ENCODE measurements at regions not wholly inside any gene's neighbourhood (a gene's known extent, or its start where the extent isn't known, plus 50 kb on each side); places are given as distances from the start of the nearest gene placed in this dataset.

DNA sequence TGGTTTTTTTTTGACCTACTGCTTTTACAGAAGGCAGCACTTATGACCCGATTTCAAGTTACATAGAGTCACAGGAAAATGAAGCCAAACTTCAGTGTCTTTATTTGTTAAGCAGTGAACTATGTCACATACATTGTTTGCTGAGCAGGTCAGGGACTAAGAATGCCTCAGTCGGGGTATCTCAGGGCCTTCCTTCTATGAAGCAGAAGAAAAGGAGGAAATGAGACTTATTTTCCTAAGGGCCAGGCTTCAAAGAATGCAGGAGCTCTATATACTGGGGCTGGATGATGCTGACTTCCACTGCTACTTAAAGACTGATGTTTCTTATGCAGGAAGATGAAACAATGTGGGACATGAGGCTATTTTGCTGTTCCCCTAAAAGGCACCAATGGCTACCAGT lies 558.4 kb upstream of the IGFBP7 start:
- DNase-seq = no peak

DNA sequence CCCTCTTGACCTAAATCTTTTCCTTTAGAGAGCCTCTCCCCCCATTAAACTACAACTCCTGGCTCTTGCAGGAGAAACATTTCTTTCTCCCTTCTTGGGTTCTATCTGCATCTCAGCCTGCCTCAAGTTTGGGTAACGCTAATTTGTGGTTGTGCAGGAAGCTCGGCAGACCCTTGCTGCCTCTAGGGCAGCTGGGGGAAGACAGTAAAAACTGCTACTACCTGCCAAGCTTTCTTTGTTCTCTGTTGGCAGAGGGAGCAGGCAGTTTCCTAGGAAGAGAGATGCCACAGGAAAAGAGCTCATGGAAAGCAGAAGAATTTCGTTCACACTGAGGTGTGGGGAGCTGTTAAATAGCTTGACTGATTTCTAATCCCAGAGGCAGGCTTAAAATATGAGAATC lies 555.6 kb upstream of the IGFBP7 start:
- no peak for DNase-seq

DNA sequence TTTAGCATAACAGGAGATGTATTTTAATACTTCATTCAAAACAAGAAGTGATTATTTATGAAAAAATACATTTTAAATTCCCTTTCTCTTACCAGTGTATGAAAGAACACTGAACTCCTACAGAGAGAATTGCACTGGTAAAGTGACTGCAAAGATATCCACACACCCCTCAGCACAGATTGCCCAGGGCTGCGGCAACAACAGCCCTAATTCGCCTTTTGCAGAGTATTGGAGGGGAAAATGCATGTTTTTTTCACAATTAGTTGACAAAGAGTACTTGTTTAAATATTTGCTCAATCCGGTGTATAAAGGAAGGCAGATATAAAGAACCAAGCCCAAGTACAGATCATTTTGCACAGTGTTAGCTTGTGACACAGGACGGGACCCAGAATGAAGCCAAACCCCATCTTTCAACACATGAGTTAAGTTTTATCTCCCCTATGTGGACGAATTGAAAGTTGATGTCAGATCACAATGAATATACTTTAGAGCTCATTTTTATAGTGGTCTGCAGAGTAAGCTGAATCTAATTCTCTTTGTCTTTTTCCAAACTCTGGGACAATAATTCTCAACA lies 551.4 kb upstream of the IGFBP7 start:
- no peak for DNase-seq

DNA sequence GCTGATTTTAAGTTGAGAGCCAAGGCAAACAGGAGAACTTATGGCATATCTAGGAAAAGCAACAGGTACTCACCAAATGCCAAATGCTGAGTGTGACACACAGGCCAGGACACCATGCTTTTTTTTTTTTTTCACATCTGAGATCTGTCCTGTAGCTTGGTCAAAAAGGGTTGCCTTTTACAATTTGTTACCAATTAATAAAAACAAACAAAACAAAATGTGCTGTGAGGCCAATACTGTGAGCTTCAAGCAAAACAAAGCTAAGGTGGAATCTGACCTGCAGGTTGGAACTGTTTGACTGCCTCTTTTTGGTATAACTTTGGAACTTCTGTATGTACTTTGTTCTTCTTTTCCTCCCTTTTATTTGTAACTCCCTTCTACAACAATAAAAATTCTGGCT lies 548.5 kb upstream of the IGFBP7 start:
- DNase-seq = no peak

DNA sequence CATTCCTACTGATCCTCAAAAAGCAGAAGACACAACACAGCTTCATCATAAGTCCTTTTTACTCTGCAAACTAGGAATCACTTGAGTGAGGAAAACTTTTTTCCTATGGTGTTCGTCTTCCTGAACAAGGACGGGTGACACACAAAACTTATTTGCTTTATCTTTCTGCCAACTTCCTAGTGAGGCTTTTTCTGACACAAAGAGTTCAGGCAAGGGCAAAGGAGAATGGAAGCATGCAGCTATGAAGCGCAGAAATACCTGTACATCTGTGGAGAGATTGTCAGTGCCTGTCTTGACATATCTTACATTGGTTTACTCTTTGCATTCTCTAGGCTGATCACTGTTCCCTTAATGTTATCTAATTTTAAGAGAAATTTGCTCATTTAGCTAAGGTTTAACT lies 548.0 kb upstream of the IGFBP7 start:
- DNase-seq = no peak

DNA sequence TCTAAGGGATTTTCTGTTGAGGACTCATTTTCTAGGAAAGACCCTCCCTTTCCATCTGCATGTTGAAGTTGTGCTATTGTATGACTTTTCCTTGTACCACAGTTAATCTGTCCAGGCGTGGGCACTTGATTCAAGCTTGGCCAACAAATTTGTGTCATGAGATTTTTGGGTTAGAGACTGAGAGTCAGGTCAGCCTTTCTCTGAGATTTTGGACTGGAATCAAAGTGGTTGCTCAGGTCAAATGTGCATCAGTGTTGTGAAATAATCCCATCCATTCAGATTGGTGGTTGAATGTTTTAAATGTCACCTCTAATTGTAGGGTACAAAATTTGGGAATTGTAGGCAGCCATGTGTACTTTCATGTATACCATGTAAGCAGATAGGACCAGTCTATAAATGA lies 545.2 kb upstream of the IGFBP7 start:
- no peak for DNase-seq

DNA sequence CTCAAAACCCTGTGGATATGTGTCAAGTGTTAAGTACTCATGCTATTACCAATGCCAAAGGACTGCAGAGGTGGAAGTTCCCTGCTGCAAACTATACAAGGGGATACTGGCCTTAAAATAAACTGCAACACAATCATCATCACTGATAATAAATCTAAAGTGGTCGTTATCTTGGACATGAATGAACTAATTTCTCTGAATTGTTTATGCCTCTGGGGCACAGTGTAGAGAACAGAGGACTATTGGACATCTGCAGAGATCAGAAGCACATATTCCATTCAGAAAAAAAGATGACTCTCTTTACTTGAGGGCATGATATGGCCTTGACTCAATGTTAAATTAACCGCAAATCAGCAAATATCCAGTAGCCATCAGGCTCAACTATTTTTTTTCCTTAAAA lies 542.6 kb upstream of the IGFBP7 start:
- no peak for DNase-seq

DNA sequence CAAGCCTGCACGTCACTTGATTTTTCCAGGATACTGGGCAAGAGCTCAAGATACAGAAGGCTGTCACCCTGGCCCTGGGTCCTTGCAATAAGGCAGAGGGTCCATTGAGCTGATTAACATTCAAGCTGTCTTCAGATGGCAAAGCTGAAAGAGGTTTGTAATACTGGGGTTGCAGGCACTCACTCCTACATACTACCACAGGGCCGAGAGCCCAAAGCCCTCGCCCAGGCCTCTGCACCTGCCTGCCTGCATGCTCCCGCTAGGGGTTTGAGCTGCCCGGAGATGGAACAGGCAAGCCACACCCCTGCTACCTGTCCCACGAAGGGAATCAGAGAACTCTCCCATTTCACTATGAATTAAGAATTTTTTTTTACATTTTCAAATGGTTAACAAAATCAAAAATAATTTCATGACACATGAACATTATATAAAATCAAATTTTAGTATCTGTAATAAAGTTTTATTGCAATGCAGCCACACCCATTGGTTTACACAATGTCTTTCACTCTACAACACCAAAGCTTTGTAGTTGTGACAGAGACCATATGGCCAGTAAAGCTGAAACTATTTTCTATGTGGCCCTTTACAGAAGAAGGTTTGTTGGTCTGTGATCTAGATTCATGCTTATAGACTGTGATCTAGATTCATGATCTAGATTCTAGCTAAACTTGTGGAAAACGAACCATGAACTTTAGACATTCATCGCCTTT lies 530.4 kb upstream of the IGFBP7 start:
- DNase-seq = no peak

DNA sequence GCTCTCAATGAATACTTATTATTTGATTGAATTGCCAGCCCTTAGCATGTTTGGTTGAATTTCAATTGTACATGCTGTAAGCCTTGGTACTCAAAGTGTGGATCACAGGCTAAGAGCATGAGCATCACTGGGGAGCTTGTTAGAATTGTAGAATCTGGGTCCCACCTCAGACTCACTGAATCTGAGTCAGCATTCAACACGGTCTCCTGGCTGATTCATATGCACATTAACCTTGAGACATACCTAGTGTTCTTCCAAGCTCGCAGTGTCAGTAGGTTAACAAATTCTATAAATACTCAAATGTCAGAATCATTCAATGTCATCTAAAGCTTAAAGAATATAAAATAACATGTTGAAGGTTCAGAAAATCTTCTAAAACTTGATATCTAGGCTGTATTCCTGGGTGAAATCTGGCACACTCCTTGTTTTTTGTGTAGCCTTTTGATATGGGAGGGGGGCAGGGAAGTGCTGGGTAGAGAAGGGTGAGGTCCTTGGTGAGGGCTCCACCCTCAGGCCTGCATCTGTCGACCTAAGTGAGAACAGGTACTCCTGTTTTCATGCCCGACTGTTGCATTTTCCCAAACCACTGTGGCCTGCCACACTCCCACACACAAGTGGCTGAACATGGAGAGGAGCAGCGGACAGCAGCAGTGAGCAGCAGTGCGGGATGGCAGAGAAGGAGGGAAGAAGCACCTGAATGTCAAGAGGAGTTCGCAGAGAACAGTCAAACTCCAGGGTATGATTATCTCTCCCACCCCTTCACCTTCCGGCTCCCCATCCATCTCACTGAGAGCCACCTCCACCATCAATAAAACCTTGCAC lies 529.6 kb upstream of the IGFBP7 start:
- no peak for DNase-seq

DNA sequence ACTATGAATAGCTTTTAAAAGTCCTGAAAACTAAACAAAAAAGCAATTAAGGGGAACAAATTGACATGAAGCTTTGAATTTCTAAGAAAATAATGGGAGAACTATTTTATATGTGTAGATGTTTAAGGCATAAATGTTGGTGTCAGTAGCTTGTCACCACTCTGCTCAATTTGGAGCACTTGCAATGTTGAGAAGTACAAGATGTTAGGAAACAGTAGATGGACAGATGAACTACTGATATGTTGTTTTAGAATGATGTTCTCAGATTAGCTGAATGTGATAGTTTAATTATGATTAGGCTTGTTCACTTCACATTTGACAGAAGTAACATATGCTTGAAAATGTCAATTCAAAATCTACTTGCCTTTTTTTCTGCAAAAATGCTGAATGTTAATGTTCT lies 525.7 kb upstream of the IGFBP7 start:
- DNase-seq = no peak

DNA sequence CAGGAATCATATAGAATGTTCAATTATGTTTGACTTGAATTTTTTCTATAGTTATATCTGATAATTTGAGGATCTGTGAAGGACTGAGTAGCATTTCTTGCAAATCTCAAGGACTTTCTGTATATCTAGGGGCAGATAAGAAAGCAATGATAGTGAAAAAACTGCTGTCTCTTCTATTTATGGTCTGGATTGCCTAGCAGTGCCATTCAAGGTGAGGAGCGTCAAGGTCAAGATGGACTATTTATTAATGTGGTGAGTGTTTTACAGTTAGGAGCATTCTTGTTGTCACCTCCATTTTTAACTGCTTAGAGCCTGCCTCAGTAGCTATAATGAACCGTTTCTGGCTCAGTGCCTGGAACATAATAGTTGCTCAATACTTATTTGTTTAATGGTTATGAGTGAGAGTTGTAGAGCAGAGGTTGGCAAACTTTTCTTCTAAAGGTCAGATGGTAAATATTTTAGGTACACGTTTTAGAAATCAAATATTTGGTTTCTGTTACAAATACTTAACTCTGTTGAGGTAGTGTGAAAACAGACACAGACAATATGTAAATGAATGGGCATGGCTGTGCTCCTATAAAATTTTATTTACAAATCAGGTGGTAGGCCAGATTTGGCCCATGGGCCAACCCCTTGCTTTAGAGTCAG lies 523.2 kb upstream of the IGFBP7 start:
- DNase-seq = no peak

DNA sequence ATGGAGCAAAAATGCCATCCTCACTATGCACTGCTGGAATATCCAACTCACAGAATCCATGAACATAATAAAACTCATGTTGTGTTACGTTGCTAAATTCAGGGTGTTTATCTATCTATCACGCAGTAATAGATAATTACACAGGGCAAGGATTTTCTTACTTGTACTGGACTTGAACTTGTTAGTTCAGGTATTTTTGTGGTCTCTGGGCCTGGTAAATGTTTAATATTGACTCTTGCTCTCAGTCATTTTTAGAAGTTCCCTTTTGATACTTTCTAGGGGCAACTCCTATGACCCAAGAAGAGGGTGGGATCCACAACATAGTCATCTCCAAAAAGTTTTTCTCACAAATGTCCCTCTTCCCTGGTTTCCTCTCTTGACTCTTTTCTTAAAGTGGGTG lies 522.4 kb upstream of the IGFBP7 start:
- DNase-seq = no peak

DNA sequence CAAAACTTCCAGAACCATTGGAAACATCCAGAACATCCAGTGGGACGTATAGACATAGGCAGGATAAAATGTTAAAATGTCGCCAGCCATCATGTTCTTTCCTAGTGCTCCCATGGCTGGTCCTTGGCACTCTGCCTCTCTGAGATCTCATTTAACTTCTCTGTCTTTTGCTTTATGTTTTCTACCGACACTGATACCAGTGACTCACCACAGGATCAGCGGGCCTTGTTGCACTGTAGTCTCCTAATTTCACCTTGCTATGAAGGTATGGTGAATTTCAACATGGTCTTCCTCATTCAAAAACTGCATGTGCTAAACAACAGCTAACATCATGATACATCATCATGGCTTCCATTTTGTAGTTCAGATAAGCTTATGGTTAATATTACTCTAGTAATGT lies 521.0 kb upstream of the IGFBP7 start:
- DNase-seq = no peak

DNA sequence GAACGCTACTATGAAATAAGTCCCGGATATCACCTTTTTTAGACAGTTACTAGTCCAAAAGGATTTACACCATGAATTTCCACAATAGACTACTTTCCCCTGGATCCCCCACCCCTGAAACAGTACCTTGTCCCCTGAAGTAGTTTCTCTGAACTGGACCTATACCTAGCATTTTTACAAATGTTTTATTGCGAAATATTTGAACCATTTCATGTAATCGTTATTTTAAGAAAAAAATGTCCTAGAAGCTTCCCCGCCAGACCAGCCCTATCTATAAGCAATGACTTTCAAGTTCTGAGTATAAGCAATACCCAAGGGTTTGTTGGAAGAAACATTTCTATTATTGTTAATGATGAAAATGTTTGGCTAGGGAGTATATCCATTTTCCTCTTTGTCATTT lies 517.8 kb upstream of the IGFBP7 start:
- no peak for DNase-seq

DNA sequence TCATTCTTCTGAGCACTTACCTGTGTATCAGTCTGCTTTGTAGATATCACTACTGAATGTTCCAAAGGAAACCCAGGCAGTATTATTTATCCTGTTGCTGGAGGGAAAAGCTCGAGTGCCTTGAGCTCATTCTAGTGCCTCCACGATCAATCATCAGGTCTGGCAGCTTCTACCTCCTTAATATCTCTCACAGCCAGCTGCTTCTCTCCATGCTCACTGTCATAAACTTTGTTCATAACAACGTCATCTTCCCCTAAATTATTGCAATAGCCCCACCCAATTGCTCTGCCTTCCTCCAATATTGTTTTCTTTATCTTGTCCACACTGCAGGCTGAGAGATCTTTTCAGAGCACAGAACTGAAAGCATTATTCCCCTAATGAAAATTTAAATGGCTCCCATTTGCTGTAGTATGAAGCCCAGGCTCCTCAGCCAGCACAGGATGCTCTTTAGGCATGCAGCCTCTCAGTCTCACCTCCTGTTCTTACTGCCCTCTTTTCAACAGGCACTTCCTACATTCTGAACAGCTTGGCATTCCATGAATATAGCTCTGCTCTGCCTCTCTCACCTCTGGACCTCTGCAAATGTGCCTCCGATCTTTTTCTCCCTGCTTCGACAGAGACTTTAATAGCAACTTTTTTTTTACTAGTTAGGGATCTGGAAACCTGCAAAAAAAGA lies 504.2 kb upstream of the IGFBP7 start:
- DNase-seq = no peak

DNA sequence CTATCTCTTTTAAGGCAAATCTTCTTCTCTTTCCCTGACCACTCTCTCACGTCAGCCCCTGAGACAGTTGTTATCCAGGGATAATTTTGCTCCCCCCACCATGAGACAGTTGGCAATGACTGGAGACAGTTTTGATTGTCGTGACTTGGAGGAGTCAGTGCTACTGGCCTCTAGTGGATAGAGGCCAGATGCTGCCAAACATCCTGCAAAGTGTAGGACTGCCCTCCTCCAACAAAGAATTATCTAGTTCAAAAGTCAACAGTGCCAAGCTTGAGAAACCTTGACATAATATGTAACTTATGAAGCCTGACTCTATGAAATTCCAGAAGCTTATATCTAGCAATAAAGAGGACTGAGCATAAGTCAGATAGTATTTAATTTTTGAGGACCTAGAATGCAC lies 502.1 kb upstream of the IGFBP7 start:
- no peak for DNase-seq

DNA sequence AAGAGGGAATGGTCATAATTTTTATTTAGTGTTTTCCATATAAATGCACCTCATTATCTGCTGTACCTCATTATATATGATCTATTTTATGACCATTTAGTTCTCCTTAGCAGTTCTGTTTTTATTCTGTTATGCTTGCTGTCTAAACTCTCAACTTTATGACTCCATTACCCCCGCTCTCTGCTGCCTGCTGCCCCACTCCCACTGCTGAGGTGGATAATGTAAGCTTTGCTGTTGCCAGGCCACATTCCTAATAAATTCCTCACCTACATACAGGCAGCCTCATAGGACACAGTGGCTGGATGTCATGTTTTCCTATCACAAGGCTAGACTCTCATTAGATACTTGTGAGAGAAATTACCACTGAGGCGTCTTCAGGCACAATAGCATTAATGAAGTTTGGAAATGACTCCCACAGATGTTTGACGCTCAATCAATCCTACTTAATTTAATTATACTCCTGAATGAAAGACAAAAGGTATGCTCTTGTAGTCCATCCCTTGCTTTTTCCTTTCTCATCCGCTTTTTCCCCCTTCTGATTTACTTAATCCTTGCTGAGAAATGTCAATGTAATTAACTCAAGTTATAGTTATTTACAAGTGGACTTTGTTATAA lies 497.5 kb upstream of the IGFBP7 start:
- DNase-seq = no peak

DNA sequence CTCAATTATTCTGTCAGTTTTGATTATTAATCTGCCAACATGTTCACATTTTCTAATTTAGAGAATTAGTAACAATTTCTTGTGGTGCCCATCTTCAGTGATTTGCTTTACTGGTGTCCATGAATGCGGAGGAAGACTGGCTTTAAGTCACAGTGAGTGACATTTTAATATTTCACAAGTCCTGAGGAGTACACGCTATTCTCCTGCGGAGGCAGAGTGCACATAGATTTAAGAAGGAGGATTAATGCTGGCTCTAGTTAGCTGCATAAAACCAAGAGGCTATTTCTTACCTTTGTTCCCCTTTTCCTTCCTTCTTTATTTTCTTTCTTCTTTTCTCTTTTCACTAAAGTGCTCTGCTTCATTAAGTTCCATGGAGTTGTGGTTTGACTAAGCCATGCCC lies 495.2 kb upstream of the IGFBP7 start:
- no peak for DNase-seq

DNA sequence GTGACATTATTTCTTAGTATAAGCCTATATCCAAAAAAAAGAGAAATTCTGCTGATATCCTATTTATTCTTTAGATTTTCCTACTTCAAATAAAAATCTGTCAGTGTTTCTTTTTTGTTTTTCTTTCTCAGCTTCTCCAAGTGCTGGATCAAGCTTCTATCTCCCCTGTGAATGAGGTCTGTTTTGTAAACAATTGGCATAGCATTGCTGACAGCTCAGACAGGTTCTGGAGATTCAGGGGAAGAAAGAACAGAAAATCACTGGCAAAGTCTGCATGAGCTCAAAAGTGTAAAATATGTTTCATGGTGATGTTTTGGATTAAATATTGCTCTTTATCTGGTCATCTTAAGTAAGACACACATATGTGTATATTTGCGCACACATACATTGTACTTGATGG lies 492.0 kb upstream of the IGFBP7 start:
- DNase-seq = no peak

DNA sequence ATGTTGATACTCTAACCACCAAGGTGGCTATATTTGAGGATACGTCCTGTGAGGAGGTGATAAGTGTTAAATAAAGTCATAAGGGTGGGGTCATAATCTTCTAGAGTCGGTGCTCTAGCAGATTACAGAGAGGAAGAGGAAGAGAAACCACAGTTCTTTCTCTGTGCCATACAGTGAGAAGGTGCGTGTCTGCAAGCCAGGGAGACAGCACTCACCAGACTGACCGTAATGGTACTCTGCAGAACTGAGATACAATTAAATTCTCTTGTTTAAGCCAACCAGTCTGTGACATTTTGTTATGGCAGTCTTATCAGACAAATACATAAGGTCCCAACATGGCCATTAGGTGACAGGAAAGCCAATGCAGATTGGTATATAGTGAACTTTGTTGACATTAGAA lies 480.9 kb upstream of the IGFBP7 start:
- DNase-seq = no peak

DNA sequence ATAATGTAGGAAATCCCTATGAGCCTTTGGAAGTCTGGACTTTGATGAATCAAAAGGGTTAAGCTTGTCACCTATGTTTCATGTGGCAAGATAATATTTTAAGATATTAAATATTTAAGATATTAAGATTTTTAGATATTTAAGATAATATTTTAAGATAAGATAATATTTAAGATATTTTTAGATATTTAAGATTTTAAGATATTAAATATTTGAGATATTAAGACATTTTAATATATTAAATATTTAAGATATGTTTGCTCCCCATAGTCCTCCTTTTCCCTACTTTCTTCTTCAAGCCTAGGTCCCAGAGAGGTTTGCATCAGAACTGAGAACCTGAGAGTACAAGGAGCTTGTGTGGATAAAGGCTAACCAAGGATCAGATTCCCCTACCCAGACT lies 478.4 kb upstream of the IGFBP7 start:
- DNase-seq = no peak

Data from skin of body (tissue), 1 donor.